Mammary epithelial cell (primary cell): ENCODE measurements at regions not wholly inside any gene's neighbourhood (a gene's known extent, or its start where the extent isn't known, plus 50 kb on each side); places are given as distances from the start of the nearest gene placed in this dataset.

Source experiments
- EZH2 ChIP-seq: IDR thresholded peaks from 2 replicates; pipeline ENCODE4 v1.6.1; 2012; ENCODE audit warnings: low read length, inconsistent platforms, borderline replicate concordance
- TF ChIP-seq, protein P1 (sequence below), 2 donors: IDR thresholded peaks in 1 of 2; conservative IDR thresholded peaks in 1 of 2; 2 replicates each; pipeline ENCODE4 v1.5.1; 2011 to 2012; ENCODE audit warnings: inconsistent platforms in 2 of 2, low read length in 2 of 2, mild to moderate bottlenecking in 2 of 2, control low read depth in 1 of 2, low read depth in 1 of 2; ENCODE audit not compliant: insufficient read depth in 1 of 2; ENCODE audit errors: extremely low read depth in 1 of 2

DNA sequence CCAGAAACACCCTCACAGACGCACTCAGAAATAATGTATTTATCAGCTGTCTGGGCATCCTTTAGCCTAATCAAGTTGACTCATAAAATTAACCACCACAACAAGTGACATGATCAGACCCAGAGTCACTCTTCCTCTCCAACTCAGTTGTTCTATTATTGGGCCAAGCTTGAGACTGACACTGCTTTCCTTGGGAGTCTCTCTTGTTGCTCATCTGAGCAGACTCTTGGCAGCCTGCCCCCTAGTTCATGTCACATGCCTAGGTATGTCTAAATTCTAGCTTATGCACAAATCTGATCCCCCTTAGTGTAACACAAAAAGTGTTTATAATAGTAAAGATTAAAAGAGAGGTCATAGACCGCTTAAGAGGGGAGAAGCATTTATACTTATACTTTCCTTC lies 72.6 kb upstream of the ADAMTS3 start:
- TF ChIP-seq, protein P1, sequence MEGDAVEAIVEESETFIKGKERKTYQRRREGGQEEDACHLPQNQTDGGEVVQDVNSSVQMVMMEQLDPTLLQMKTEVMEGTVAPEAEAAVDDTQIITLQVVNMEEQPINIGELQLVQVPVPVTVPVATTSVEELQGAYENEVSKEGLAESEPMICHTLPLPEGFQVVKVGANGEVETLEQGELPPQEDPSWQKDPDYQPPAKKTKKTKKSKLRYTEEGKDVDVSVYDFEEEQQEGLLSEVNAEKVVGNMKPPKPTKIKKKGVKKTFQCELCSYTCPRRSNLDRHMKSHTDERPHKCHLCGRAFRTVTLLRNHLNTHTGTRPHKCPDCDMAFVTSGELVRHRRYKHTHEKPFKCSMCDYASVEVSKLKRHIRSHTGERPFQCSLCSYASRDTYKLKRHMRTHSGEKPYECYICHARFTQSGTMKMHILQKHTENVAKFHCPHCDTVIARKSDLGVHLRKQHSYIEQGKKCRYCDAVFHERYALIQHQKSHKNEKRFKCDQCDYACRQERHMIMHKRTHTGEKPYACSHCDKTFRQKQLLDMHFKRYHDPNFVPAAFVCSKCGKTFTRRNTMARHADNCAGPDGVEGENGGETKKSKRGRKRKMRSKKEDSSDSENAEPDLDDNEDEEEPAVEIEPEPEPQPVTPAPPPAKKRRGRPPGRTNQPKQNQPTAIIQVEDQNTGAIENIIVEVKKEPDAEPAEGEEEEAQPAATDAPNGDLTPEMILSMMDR (conservative IDR thresholded peaks at IDR 0.05 in 1 of 2, IDR thresholded peaks at IDR 0.05 in 1 of 2; ENCODE audit: extremely low read depth in 1 of 2, insufficient read depth in 1 of 2, low read depth in 1 of 2, low read length in 2 of 2) = no peak
- TF ChIP-seq EZH2 = no peak
